ENCODE measurements at regions not wholly inside any gene's neighbourhood (a gene's known extent, or its start where the extent isn't known, plus 50 kb on each side); places are given as distances from the start of the nearest gene placed in this dataset.

DNA sequence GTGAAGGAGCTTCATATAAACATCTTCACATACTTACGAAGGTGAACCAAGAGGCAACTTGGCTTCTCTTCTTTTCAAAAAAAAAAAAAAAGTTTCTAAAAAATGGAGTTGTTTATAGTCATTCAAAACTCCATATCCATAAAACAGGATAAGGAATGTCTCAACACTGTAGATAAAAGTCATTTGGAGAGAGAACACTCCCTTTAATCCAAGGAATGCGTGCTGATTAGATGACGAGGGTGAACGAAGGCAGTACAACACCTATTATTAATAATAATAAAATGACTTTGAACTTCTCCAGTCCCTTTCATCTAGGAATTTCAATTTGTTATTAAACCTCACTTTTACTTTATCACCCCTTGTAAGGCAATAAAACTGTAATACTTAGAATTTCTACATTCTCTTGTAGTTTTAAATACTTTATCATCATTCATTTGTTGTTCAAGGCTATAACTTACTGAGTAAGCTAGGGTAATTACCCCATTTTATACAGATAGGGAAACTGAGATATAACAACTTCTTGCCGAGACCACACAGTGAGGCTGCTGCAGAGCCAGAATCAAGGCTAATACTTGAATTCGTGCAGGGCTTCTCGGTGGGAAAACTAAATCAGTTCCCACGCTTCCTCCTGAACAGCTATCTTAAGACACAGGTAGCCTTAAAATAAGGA lies 377.1 kb downstream of the EFNA5 start:
- no peak for DNase-seq

DNA sequence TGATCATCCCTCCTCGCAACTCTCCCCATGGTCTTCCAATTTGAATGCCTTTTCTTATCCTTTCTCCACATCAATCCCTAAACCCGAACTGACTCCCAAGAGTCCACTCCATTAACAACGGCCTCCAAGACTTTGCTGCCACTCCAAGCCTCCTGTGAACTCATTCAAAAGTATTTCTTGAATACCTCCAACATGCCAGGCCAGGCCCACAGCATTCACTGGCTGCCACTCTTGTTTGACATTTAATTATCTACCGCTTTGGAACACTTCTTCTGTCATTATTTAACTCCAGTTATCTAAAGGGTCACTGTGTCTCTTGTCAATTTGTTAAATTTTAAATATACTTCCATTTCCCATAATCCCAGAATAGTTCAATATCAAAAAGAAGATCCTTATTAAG lies 378.9 kb downstream of the EFNA5 start:
- DNase-seq: no peak

DNA sequence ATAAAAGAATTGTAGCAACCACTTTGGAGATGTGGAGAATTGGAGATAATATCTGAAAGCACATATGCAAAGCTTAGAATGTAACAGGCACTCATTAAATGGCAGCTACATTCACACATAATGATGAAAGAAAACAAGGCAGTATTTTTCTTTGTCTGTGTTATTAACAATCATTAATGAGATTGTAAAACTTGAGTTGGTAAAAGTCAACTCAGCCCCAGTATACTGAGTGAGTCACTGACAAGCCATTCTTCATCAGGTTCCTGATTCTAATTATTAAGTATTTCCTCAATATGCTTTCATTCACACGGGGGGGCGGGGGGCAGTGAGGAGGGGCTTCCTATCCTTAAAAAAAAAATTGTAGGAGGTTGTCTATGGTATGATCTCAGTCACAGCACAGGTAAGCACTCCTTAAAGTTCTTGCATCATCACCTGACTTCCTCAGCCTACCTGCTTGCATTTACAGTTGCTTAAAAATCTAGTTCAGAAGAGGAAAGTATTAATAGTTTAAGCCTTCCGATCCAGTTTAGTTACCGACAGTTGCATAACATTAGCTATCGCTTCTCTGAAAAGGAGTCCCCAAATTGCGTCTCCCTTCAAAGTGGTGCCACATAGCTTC lies 379.8 kb downstream of the EFNA5 start:
- no peak for DNase-seq

DNA sequence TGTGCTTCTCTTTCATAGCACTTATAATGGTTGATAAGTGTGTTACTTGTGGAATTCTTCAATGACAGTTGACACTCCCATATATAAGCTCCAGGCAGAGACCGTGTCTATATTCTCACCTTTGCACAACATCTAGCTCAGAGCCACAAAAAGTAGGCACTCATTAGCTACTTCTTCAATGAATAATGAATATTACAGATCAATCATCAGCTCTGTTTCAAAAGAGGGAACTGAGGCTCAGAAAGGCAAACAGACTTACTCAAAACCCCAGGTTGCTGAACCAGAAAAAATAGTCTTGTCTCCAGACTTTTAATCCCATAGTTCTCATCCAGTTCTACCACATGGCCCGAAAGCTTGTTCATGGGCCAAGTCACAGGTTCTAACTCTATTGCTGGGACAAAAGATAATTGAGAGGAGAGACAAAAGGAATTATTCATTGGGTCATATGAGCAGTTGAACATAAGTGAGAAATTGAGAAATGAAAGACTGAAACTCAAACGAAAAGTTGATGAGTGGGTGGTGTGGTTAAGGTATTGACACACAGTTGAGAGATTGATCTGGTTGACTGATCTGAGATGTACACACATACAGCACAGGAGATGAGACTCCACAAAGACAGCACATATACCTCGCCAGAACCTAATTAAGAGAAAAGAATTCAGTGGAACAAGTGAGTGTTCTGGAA lies 381.6 kb downstream of the EFNA5 start:
- DNase-seq: no peak

DNA sequence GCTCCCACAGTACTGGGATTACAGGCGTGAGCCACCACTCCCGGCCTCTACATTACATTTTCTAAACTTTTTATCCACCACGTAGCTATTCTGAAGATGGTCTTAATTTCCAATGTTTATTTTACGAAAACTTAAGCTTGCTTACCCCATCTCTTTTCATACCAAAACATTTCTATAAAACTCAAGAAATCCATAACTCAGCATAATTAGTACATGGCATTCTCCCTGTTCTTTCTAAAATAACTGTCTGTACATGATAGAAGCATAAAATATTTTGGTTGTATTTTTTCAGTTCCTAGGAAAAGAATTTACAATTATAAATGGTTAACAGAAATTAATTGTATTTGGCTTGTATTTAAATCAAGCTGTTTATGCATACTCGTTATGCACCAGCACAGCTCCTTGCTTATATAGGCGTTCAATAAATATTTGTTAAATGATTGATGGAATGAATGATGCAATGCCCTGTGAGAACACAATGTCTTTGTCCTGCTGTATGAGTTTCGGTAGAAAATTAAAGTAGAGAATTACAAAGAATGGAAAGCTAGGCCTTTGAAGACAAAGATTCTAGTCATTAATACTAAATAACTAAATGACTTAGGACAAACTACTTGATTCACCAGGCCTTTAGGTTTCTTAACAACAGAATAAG lies 384.2 kb downstream of the EFNA5 start:
- DNase-seq: no peak

DNA sequence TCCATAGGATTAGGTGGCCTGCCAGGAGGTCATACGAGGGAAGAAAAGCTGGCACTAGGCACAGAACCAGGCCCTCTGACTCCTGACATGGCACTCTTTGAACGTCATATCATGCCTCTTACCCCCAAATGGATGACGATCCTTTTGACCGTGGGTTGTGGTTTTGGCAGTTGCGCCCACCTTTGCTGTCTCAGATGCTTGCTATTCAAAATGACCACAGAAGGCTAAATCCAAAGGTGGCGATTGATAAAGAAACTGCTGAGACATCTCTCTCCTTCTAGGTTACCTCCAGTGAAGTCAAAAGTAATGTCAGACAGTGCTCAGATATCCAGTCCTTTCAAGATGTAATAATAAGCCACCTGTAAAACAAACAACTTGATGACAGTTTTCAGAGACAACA lies 385.0 kb downstream of the EFNA5 start:
- DNase-seq: no peak

DNA sequence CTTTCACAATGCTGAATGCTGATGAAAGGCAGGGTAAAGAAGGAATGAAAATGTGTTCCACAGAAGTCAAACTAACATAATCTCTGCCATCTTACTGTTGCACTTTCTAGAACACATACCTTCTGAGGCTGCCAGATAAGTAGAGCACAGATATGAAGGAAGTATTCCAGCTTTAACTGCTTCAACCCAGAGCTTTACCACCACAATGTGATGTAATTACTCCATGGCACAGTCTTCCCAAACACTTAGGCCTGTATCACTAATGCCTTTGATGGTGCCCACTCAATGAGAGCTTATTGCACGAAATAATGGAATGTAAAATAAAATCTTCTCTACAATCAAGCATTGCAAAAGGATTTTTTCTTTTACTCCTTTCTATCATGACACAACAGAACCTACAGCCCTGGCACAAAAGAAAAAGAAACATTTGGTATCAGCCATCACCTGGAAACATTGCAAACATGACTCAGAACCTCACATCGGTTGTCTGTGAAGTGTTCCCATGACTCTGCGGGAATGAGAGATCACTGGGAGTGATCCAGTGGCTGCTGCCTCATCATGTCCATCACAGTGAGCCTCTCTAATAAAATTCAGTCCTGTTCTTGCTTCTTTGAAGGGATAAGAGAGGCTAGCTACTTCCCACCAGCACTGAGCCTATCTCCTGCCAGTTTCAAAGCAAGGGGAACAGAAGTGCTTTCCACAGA lies 385.8 kb downstream of the EFNA5 start:
- DNase-seq: no peak

DNA sequence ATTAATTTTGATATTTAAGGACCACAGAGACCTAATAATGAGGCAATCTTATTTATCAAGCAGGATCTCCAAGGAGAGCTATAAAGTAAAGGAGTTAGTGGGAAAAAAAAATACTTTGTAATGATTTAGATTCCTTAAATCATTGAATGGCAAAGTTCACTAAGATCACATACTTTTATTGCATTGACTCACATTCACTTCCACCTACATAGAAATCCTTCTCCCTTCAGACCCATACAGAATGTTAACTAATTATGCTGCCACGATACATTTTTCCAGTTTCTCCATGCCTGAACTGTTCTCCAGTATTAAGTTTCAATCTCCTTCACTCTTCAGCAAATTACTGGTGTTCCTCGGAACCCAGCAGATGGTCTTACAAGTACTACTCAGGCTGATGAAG lies 388.7 kb downstream of the EFNA5 start:
- DNase-seq: no peak

DNA sequence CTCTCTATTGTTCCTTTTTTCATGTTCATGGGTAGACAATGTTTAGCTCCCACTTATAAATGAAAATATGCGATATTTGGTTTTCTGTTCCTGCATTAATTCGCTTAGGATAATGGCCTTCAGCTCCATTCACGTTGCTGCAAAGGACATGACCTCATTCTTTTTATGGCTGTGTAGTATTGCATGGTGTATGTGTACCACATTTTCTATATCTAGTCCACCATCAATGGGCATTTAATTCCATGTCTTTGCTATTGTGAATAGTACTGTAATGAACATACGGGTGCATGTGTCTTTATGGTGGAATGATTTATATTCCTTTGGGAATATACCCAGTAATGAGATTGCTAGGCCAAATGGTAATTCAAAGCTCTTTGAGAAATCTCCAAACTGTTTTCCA lies 392.0 kb downstream of the EFNA5 start:
- DNase-seq: no peak

DNA sequence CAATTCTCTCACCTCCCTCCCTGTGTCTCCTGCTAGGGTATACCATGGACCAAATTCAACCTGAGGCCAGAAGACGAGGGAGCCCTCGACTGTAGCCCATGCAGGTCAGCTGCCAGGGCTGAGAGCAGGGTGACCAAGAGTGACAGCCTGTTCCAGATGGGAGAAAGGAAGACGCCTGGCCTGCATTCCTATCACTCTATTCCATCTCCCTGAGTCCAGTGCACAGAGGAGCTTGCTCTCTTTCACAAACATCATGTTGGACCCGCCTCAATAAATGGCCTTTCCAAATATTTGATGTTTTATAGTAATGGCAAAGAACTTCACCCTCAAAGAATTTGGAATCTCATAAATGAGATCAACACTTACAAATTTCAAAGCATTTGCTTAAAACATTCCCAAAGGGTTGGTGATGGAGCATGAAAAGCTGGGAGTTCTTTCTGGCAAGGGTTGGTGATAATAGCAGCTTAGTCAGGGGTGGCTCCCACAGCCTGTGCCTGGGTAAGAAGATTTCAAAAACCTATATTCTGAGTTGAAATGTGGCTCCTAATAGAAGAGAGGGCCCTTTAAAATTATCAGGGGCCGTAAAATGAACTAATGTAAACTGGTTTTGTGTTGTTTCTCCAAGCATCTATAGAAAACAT lies 393.1 kb downstream of the EFNA5 start:
- DNase-seq: no peak

DNA sequence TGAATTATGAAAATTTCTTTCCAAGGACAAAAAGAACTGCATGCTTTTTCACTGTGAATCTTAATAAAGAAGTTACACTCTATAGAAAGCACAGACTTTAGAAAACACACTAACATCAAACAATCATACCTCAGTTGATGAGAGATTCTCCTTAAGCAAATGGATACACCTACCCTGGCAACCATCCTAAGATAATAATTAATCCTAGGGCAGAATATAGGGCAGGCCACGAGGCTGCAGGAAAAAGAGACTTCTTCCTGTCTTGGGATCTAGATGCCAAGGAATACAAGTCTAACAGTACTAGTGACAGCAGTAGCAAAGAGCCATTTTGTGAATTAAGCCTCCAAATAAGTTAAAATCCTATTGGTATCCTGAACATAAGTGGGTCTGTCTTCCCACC lies 395.4 kb downstream of the EFNA5 start:
- DNase-seq: no peak

DNA sequence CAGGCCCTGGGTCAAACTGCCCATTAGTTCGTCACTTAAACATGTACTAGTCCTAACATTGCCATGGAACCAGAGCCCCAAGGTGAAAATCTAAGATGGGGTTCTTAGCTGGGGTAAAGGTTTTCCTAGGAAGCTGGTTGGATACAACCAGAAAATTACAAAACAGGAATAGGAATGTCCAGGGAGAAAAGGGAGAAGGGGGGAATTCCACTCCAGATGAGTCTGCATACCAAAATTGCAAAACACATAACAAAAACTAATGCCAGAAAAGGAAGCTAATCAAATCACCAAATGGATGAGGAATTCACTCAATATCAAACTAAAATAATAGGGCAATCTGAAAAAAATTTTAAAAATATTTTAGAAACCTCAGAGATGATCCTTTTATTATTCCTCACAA lies 396.2 kb downstream of the EFNA5 start:
- no peak for DNase-seq

DNA sequence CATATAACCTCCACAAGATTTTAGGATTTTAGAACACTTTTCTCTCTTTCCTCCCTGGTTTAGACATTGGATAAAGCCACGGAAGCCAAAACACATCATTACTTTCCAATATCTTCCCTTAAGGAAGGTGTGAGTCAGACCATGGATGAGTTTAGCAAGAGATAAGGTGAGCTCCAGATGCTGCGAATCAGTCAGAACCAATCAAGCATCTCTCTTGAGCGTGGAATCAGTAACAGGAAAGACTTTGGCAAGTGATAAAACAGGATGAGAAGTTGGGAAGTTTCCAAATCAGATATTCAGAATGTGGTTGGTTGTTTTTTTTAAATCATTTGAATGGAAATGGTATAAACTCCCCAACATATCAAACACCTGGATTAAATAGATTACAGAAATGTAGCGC lies 397.8 kb downstream of the EFNA5 start:
- no peak for DNase-seq

DNA sequence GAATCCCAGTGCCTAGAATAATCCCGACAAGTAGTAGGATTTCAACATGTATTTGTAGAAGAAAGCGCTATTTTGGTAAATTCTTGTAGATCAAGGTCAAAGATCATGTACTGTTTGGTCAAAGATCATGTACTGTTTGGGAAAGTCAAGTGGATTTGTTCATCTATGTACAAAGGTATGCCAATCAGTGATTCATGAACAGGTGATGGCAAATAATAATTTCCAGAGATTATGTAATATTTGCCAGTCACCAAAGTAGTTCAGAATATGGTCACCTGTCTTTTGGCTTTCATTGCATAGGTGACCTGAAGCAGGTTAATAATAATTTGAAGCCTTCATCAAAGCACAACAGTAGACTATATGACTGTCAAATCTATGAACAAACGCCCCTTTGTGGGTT lies 398.2 kb downstream of the EFNA5 start:
- no peak for DNase-seq

DNA sequence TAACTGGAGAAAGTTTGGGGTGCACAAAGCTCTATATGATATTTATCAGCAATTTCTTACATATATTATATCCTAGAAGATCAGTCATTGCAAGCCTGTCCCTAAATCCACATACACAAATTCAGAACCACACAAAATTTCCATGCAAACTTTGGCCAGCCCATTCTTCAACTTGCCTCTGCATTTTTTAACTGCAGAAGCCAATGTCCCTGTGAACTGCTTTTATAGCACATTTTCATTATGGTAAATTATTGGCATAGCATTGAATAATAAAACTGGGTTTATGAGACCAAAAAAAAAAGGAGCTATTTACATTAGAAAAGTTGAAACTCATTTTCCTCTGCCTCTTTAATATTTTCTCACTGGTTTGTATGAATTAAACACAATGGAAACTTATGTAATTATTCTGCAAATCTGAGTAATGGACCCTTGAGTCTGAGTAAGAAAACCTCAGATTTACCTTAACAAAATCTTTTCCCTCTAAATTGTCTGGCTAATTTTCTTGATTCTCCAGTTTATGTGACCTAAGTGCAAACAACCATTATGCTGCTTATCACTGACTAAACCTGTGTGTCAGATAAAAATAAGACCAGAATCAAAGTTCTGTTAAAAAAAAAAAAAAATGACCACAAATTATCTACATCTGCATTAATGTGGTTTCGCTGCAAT lies 398.9 kb downstream of the EFNA5 start:
- DNase-seq: no peak

DNA sequence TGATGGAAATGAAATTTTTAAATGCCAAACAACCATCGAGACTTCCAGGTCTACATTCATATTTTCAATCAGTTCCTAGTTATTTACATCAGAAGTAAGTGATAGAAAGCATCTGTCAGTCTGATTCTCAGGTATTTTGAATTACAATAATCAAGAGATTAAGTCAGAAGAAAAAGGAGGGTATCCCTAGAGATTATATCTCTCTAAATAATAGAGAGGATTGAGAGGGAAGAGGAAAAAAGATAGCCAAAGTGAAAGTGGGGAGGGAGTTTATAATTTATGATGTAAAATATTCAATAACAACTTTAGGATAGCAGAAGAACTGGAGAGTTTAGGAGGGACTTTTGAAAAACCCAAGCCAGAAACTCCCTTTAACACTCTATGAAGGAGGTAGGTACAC lies 400.2 kb downstream of the EFNA5 start:
- DNase-seq: no peak

DNA sequence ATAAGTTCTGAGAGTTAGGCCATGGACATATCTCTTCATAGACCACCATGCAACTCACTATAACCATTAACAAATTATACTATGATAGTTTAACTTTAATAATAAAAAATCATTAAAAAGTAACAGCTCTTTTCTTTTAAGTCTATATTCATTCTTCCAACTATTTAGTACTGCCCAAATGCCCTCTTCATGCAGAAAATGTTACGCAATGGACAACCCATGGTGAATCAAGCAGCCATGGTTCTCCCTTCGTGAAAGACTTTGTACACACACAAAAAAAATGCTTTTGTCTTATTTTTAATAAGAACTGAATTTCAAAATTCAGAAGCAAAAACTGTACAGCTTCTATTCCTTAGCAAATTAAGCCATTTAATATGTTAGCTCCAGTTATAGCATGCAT lies 401.1 kb downstream of the EFNA5 start:
- no peak for DNase-seq

DNA sequence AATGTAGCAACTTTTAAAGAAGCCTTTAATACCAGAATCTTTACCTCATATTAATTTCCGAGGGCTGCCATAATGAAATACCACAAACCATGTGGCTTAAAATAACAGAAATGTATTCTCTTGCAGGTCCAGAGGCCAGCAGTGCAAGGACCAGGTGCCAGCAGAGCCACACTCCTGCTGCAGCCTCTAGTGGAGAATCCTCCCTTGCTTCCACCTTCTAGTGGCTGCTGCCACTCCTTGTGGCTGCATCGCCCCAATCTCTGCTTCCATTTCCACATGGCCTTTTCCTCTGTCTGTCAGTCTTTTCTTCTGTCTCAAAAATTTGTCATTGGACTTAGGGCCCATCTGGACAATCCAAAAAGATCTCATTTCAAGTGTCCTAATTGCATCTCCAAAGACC lies 401.5 kb downstream of the EFNA5 start:
- DNase-seq: no peak

DNA sequence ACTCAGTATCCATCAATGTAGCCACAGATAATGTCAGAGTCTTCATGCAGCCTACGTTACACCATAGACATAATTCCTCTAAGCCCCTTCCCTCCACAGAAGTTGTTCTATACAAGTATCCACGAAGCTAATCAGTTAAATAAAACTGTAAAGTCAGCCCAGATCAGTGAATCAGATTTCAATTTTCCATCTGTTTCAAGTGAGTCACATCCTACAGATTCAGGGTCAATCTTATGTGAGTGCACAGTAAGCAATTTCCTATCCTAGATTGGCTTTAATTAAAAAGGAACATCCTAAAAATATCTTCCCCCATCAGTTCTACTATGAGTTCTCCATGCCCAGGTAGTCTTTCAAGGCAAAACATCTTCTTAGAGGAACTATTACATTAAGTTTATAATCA lies 402.5 kb downstream of the EFNA5 start:
- DNase-seq: no peak

DNA sequence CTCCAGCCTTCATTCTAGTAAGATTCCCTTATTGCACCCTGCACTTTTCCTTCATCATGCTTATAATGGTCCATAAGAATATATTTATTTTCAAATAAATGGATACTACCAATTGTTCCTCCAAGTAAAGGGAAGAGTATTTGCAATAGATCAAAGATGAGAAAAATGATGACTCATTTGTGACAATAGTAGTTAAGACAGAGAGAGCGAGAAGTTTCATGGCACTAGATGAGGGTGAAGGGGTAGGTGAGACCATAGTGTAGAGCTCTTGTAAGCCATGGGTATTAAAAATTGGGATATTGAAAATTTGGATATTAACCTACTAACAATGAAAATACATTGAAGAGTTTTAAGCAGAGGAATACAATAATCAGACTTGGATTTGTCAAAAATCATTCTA lies 404.6 kb downstream of the EFNA5 start:
- DNase-seq: no peak

DNA sequence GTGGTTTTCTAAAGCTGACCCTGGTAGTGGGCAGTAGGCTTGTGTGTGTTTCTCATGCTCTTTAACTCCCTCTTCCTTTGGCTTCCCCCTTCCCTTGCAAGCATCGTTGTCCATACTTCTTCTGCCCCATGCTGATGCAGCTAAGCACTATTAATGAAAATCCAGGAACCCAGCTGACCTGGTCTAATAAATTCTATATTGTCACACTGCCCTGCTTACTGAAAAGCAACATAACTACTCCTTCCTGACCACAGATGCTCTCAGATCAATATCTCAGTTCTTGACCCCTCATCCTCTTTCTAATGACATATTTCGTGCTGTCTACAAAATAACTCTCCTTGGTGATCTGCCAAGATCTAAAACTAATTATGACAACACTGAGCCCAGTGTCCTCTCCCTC lies 405.5 kb downstream of the EFNA5 start:
- no peak for DNase-seq

DNA sequence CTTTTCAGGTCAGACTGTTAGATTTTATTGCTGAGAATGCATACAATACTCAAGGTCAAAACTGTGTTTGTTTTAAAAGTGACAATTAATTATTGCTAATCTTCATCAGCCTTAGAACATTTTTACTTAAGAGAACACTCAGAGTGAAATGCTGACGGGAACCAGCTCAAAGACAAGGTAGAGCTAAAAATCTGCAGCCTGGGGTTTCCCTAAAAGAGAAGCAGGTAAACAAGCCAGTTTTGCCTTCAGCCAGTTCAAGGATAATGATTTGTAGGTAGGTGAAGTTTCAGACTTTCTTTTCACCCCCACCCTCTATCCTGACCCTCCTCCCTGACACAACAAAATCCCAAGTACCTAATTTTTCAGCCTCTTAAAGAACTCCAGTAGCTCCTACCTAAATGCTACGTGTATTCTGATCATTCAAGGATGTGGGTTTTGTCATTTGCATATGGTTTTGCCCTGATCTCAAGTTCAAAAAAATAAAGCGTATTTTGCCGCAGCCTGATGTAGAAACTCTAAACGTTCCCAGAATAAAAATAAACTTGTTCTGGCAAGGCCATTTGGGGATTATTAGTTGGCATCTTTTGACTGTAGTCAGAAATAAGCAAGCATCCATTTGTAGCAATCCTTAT lies 407.2 kb downstream of the EFNA5 start:
- DNase-seq: no peak

All from NCI-H187 treated with DMSO at 0.1 percent for 48 hours (cell line).